GM12891 (cell line): ENCODE measurements at regions not wholly inside any gene's neighbourhood (a gene's known extent, or its start where the extent isn't known, plus 50 kb on each side); places are given as distances from the start of the nearest gene placed in this dataset.

Experiments
- DNase-seq: peaks from one replicate; pipeline ENCODE4 v3.0.0; 2011; ENCODE audit warnings: low spot score; ENCODE audit not compliant: insufficient read length
- FAIRE-seq: peaks from 2 replicates; lab custom pipeline; 2011; peaks lifted over from hg19 to GRCh38; lab: Jason Lieb, UNC
- PAX5 ChIP-seq: IDR thresholded peaks from 2 replicates; pipeline ENCODE4 v1.6.1; 2011; ENCODE audit warnings: low read length, moderate library complexity, mild to moderate bottlenecking; ENCODE audit not compliant: insufficient read depth, severe bottlenecking
- POLR2A ChIP-seq: IDR thresholded peaks from 2 replicates; pipeline ENCODE4 v1.6.1; 2011; ENCODE audit warnings: low read depth, low read length, control low read depth
- POLR2AphosphoS5 ChIP-seq: IDR thresholded peaks from 2 replicates; pipeline ENCODE4 v1.6.1; 2011; ENCODE audit warnings: low read depth, low read length, control low read depth
- POU2F2 ChIP-seq: IDR thresholded peaks from 2 replicates; pipeline ENCODE4 v1.6.1; 2011; ENCODE audit warnings: low read depth, mild to moderate bottlenecking, control low read depth, low read length, moderate library complexity
- SPI1 ChIP-seq: IDR thresholded peaks from 2 replicates; pipeline ENCODE4 v1.6.1; 2011; ENCODE audit warnings: low read depth, low read length, control low read depth
- TAF1 ChIP-seq: IDR thresholded peaks from 2 replicates; pipeline ENCODE4 v1.6.1; 2011; ENCODE audit warnings: low read depth, low read length, control low read depth

DNA sequence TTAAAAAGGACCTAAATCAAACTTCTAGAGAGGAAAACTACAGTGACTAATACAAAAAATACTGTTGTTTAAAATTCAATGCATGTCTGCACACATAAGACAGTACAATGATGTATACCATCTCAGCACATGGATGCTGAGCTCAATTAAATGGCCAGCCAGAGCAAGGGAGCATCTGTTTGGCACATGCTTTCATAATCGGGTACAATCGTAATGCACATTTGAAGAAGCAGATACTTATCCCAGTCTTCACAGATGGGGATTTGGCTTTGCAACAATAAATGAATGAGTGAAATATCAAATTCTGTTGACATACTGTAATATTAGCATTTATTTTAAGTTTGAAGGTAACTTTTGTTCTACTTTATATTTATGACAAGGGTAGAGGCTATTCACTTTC lies 187.8 kb downstream of the CRPPA start:
- TF ChIP-seq POLR2AphosphoS5: no peak
- TF ChIP-seq POU2F2: no peak
- TF ChIP-seq POLR2A: no peak
- TF ChIP-seq SPI1: no peak
- no peak for TF ChIP-seq TAF1
- no peak for TF ChIP-seq PAX5
- DNase-seq (no peak), FAIRE-seq (no peak)

GRCh38 chr7:16232273-16232672 lies 189.1 kb downstream of the CRPPA start:
- FAIRE-seq (no peak), DNase-seq (no peak)
- TF ChIP-seq SPI1 (no peak), PAX5 (no peak), POU2F2 (no peak), TAF1 (no peak), POLR2A (no peak), POLR2AphosphoS5 (no peak)

DNA sequence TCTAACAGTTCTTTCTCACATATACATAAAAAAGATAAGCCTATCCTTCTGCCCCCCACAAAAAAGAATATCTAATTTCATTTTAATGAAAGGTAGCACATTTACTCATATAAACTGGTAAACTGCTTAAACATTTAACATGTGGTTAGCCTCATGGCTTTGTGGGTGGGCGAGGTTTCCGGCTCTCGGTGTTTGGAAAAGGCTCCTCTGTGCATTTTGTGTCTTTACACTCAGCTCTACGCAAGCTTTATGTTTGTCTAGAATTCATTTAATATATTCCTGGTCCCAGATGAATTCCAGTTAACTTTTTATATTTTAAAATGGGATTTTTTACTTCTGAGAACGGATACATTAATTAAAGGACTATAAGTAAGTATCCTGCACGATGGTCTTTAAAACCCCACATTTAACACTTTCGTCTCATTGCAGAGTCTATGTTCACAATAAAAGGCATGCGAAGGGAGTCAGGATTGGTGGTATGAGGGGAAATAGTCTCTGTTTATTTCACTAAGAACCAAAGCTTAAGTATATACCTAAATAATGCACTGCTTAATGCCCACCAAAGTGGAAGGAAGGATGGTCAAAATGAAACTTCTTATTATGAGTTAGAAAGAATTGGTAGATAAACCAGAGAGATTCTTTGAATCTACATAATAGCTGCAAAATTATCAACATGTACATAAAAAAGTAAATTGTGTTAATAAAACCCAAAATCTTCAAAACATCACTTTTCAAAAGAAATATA lies 197.2 kb downstream of the CRPPA start:
- DNase-seq: no peak
- no peak for FAIRE-seq
- no peak for TF ChIP-seq POU2F2
- no peak for TF ChIP-seq SPI1
- no peak for TF ChIP-seq PAX5

GRCh38 chr7:16212610-16213009 lies 208.7 kb downstream of the CRPPA start:
- TF ChIP-seq POU2F2: no peak
- DNase-seq (no peak), FAIRE-seq (no peak)

DNA sequence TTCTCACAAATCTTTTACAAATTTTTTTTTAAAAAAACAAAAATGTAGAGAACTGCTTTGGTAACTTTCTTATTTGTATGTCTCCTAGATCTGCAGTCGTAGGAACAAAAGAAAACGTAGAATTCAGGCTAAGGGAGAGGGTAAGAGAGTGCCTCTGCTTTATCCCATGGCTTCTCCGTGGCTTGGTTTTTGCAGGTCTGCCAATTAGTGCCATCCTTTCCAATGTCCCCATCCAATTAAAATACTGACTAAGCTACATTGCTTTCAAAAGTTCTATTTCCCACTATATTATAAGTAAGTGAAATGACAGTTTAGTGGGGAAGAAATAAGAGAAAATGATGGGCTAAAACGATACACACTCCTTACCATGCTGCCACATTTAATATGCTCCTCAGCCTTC lies 209.3 kb downstream of the CRPPA start:
- DNase-seq: no peak
- TF ChIP-seq PAX5 (no peak), POU2F2 (no peak)
- no peak for FAIRE-seq

GRCh38 chr7:16211402-16211925 lies 209.9 kb downstream of the CRPPA start:
- TF ChIP-seq POLR2AphosphoS5 (no peak), PAX5 (no peak), POU2F2 (no peak)
- FAIRE-seq (no peak), DNase-seq (no peak)

DNA sequence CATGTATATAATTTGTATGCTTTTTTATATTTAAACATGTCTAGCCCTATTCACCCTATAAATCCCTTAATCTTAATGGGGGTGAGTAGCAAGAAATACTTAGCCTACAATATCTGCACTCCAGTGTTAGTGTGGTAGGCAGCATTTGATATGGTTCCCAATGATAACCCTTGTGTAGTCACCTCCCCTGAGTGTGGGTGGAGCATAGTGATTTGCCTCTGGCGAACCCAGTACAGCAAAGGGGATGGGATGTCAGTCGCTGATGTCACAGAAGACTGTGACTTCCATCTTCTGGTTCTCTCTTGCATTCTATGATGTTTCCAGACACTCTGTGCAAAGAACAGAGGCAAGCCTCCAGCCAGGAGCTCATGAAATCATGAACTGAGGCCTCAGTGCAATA lies 211.2 kb downstream of the CRPPA start:
- no peak for DNase-seq
- FAIRE-seq: no peak
- TF ChIP-seq SPI1 (no peak), POLR2AphosphoS5 (no peak), TAF1 (no peak), POLR2A (no peak), POU2F2 (no peak), PAX5 (no peak)

DNA sequence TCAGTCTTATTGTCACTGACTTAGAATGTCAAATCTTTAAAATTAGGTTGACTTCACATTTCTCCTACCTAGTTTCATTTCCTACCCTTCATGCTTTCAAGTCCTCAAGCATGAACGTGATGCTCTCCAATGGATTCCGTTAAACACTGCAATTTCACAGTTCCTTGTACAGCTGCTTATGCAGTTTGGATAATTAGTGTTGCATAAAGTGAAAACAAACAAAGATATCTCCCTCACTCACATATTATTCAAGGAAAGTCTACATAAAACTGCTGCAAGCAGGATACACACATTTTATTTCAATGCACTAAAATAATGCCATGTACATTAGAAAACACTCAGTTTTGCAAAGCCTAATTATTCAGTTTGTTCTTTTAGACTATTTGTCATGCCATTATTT lies 214.0 kb downstream of the CRPPA start:
- TF ChIP-seq POU2F2 (no peak), SPI1 (no peak), POLR2A (no peak), PAX5 (no peak), POLR2AphosphoS5 (no peak), TAF1 (no peak)
- DNase-seq (no peak), FAIRE-seq (no peak)

- no peak for TF ChIP-seq PAX5
- TF ChIP-seq POU2F2: no peak
- TF ChIP-seq TAF1: no peak
- TF ChIP-seq POLR2AphosphoS5: no peak
- no peak for TF ChIP-seq SPI1
- no peak for TF ChIP-seq POLR2A
- no peak for FAIRE-seq
- DNase-seq: no peak
Observed at GRCh38 chr7:16205466-16205865, 215.9 kb downstream of the CRPPA start.

- TF ChIP-seq POU2F2 (no peak), POLR2A (no peak), TAF1 (no peak)
- FAIRE-seq (no peak), DNase-seq (no peak)
Observed at GRCh38 chr7:16204953-16205352, 216.4 kb downstream of the CRPPA start.

GRCh38 chr7:16203065-16203464 lies 218.3 kb downstream of the CRPPA start:
- no peak for DNase-seq
- no peak for FAIRE-seq
- TF ChIP-seq SPI1 (no peak), POLR2AphosphoS5 (no peak), TAF1 (no peak), POLR2A (no peak), POU2F2 (no peak), PAX5 (no peak)
